Natural killer cell treated with Interleukin-12 subunit alpha and Interleukin-12 subunit beta and Interleukin-15 and Interleukin-18, amount 100 ng/mL, for 72 hours (primary cell): ENCODE measurements at regions not wholly inside any gene's neighbourhood (a gene's known extent, or its start where the extent isn't known, plus 50 kb on each side); places are given as distances from the start of the nearest gene placed in this dataset.
"Not testable (repeated sequence)": the region's sequence is repeated elsewhere in the genome, so short reads cannot be mapped to it uniquely, and the experiment has no call there.

ENCODE experiments used
- ATAC-seq, 2 donors: fragments of 150-1000 bp; cut with Tn5 transposase in 1 of 2; sonication (Bioruptor Pico), chemical (Tn5 transposase) in 1 of 2; 2 replicates each; pipeline ENCODE4 v1.10.0; 2021
- DNase-seq: peaks from one replicate; pipeline ENCODE4 v3.0.0; 2022; ENCODE audit warnings: low spot score
- H3K27ac Mint-ChIP-seq, 2 donors: 1 replicate in 1 of 2; 2 replicates in 1 of 2; pipeline ENCODE4 v1.8.0; 2022; ENCODE audit warnings: mixed read lengths in 2 of 2, mild to moderate bottlenecking in 1 of 2, moderate library complexity in 1 of 2
- H3K27me3 Mint-ChIP-seq, 2 donors: 1 replicate in 1 of 2; 2 replicates in 1 of 2; pipeline ENCODE4 v1.8.0; 2022; ENCODE audit warnings: mixed read lengths in 2 of 2
- H3K36me3 Mint-ChIP-seq: one replicate; pipeline ENCODE4 v1.8.0; 2022; ENCODE audit warnings: mixed read lengths
- H3K4me1 Mint-ChIP-seq, 2 donors: 1 replicate in 1 of 2; 2 replicates in 1 of 2; pipeline ENCODE4 v1.8.0; 2022; ENCODE audit warnings: low read depth in 2 of 2, mixed read lengths in 2 of 2, mild to moderate bottlenecking in 1 of 2
- H3K4me3 Mint-ChIP-seq: one replicate; pipeline ENCODE4 v1.8.0; 2022; ENCODE audit warnings: mixed read lengths
- H3K9me3 Mint-ChIP-seq: 2 replicates; pipeline ENCODE4 v1.8.0; 2022; ENCODE audit warnings: mixed read lengths

DNA sequence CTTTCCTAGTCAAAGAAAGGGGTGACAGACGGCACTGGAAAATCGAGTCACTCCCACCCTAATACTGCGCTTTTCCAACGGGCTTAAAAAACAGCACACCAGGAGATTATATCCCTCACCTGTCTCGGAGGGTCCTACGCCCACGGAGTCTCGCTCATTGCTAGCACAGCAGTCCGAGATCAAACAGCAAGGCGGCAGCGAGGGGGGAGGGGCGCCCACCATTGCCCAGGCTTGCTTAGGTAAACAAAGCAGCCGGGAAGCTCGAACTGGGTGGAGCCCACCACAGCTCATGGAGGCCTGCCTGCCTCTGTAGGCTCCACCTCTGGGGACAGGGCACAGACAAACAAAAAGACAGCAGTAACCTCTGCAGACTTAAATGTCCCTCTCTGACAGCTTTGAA is 280.7 kb downstream of the TFAP2A start:
- H3K4me3 Mint-ChIP-seq = not testable (repeated sequence)

DNA sequence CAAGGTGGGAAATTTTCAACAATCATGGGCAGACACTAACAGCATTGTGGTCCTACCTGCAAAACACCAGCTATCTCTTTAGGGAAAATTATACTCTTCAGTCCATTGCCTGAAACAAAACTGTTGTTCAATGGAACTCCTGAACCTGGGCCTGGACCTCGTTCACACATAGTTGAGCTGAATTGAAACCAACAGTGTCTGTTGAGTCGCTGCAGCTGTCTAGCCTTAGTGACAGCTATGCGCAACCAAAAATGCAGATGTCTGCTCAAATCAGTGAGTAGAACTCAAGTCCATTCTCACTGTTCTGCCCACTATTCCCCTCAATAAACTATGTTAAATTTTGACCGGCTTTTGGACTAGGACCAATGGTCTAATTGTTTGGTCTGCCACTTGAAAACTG is 286.2 kb downstream of the TFAP2A start:
- DNase-seq = no peak
- H3K9me3 Mint-ChIP-seq = peaks cover 7% of the 10 kb centered on the region
- H3K4me1 Mint-ChIP-seq = no peaks in the 10 kb centered on the region
- no peak overlapping the region for H3K27ac Mint-ChIP-seq
- H3K4me3 Mint-ChIP-seq = no peak overlapping the region
- ATAC-seq = no peak
- H3K36me3 Mint-ChIP-seq = peaks cover 5% of the 10 kb centered on the region
- no peaks in the 10 kb centered on the region for H3K27me3 Mint-ChIP-seq

More for the DNA sequence above, 280.7 kb downstream of the TFAP2A start:
- not testable (repeated sequence) for H3K9me3 Mint-ChIP-seq, DNase-seq, H3K27ac Mint-ChIP-seq, H3K27me3 Mint-ChIP-seq, H3K4me1 Mint-ChIP-seq, H3K36me3 Mint-ChIP-seq, ATAC-seq

- peaks cover 4% of the 10 kb centered on the region for H3K9me3 Mint-ChIP-seq
- H3K27me3 Mint-ChIP-seq = no peaks in the 10 kb centered on the region
- no peaks in the 10 kb centered on the region for H3K36me3 Mint-ChIP-seq
- ATAC-seq (no peak), DNase-seq (no peak)
- H3K27ac Mint-ChIP-seq = no peak overlapping the region
- H3K4me1 Mint-ChIP-seq = no peaks in the 10 kb centered on the region
- H3K4me3 Mint-ChIP-seq = no peak overlapping the region
Measured at GRCh38 chr6:10122164-10122563, 292.7 kb downstream of the TFAP2A start.

- ATAC-seq (no peak), DNase-seq (no peak)
- Mint-ChIP-seq H3K4me3 (no peak overlapping the region), H3K27me3 (peaks cover 5 to 7% of the 10 kb centered on the region in 2 donors), H3K9me3 (peaks cover 5% of the 10 kb centered on the region), H3K36me3 (no peaks in the 10 kb centered on the region), H3K27ac (no peak overlapping the region), H3K4me1 (no peaks in the 10 kb centered on the region)
Measured at GRCh38 chr6:10112871-10113549, 301.9 kb downstream of the TFAP2A start.

DNA sequence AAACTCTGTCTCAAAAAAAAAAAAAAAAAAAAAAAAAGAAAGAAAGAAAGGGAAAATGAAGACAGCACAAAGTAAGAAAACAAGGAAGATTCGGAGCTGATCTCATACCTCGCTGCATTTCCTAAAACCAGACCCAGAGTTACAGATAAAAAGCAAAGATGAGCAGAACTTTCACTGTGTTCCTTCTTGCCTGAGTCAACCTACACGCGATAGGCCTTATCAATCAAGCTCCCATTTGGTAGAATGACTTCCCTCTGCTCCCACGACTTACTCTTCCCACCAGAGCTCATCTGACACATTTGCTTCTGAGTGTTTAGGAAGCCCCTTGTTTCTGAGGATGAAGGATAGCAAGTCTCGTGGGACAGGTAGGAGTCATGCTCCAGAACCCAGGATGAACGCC is 302.9 kb downstream of the TFAP2A start:
- peaks cover 5% of the 10 kb centered on the region for H3K9me3 Mint-ChIP-seq
- ATAC-seq (no peak), DNase-seq (no peak)
- no peaks in the 10 kb centered on the region for H3K36me3 Mint-ChIP-seq
- H3K27me3 Mint-ChIP-seq = peaks cover 5 to 7% of the 10 kb centered on the region in 2 donors
- H3K27ac Mint-ChIP-seq = no peak overlapping the region
- H3K4me3 Mint-ChIP-seq = no peak overlapping the region
- H3K4me1 Mint-ChIP-seq = no peaks in the 10 kb centered on the region

GRCh38 chr6:10101551-10102252 is 313.2 kb downstream of the TFAP2A start:
- no peak overlapping the region for H3K27ac Mint-ChIP-seq
- DNase-seq = no peak
- H3K27me3 Mint-ChIP-seq = no peaks in the 10 kb centered on the region
- H3K9me3 Mint-ChIP-seq = no peaks in the 10 kb centered on the region
- H3K4me3 Mint-ChIP-seq = no peak overlapping the region
- H3K36me3 Mint-ChIP-seq = no peaks in the 10 kb centered on the region
- no peak for ATAC-seq
- no peaks in the 10 kb centered on the region for H3K4me1 Mint-ChIP-seq

- no peaks in the 10 kb centered on the region for H3K4me1 Mint-ChIP-seq
- peaks cover 3% of the 10 kb centered on the region for H3K9me3 Mint-ChIP-seq
- H3K27ac Mint-ChIP-seq = no peak overlapping the region
- H3K4me3 Mint-ChIP-seq = no peak overlapping the region
- H3K36me3 Mint-ChIP-seq = no peaks in the 10 kb centered on the region
- DNase-seq = no peak
- no peak for ATAC-seq
- H3K27me3 Mint-ChIP-seq = no peaks in the 10 kb centered on the region
Measured at GRCh38 chr6:10099529-10100140, 315.2 kb downstream of the TFAP2A start.

DNA sequence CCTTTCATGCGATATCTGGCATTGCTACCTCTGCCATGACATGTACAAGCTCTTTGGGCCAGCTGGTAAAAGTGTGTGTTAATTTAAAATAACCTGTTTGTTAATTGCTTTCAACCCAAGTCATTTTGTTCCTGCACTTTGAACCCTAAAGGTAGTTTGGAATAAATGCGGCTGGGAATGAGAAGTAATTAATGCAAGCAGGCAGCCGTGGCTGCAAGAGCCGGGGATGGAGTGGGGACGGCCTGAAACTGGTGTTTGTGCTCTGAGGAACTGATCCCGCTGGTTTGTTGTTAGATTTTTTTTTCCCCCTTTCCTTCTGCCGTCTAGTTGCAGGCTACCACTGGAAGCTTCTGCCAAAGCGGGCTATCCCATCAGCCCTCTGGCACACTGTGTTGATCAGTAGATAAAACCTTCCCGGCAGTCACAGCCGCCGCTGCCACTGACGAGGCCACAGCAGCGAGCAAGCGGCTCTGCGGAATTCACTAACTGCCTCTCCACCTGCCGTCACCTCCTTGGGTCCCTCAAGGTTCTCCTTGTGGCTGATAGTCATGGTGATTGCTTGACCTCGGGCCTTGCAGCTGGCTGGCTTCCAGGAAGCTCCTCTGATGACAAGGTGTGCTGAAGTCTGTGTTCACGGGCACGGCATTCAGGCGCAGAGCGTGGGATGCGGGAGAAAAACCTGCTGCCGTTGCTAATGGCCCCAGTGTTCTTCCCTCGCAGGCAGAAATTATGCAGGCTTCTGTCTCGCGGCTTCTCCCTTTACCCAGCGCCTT is 315.9 kb downstream of the TFAP2A start:
- peaks cover 2% of the 10 kb centered on the region for H3K36me3 Mint-ChIP-seq
- ATAC-seq (no peak), DNase-seq (no peak)
- H3K27ac Mint-ChIP-seq = no peak overlapping the region
- H3K27me3 Mint-ChIP-seq = no peaks in the 10 kb centered on the region
- H3K9me3 Mint-ChIP-seq = peaks cover 7% of the 10 kb centered on the region
- no peaks in the 10 kb centered on the region for H3K4me1 Mint-ChIP-seq
- no peak overlapping the region for H3K4me3 Mint-ChIP-seq

DNA sequence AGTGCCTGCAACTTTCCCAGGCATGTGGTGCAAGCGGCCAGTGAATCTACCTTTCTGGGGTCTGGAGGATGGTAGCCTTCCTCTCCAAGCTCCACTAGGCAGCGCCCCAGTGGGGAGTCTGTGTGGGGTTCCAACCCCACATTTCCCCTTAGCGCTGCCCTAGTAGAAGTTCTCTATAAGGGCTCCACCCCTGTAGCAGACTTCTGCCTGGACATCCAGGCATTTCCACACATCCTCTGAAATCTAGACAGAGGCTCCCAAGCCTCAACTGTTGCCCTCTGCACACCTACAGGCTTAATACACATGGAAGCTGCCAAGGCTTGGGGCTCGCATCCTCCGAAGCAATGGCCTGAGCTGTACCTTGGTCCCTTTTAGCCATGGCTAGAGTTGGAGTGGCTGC is 321.6 kb downstream of the TFAP2A start:
- no peak for DNase-seq
- ATAC-seq = no peak
- no peaks in the 10 kb centered on the region for H3K4me1 Mint-ChIP-seq
- no peaks in the 10 kb centered on the region for H3K27me3 Mint-ChIP-seq
- H3K27ac Mint-ChIP-seq = no peak overlapping the region
- no peak overlapping the region for H3K4me3 Mint-ChIP-seq
- peaks cover 9% of the 10 kb centered on the region for H3K9me3 Mint-ChIP-seq
- peaks cover 4% of the 10 kb centered on the region for H3K36me3 Mint-ChIP-seq

DNA sequence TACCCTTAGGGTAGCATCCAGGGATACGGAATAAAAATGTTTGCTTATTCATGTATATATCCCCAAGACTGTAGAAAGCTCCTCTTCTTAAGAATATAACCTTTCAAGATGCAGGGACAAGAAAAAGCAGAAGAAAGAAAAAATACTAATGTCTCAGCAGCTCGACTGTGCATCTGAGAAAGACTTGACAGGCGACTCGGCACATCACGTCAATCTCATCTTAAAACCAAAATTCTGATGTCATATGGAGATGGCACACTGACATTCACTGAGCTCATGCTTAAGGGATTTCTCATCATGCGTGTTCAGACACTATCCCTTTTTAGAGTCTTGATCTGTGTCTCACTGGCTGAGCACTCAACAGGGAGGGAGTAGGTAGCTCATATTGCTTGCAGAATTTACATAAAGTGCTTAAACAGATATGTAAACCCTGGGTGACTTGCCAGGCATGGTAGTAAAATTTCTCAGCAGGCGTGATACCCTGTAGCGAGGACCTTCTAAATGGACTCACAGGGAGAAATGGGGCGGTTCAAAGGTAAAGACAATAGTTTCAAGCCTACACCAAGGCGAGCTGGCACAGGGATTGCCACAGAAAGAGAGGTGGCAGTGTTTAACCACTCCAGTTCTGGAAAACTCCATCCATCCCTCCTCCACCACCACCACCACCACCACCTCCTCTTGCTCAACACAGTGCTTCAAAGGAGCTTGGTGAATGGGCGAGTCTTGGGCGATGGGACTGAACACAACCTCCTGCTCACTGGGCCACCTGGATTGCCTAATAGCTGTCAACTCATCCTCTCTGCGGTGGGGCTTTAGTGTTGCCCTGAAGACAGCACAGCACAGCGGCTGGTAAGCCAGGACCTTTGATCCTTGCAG is 330.5 kb downstream of the TFAP2A start:
- DNase-seq = no peak
- no peak overlapping the region for H3K27ac Mint-ChIP-seq
- H3K4me1 Mint-ChIP-seq = no peaks in the 10 kb centered on the region
- no peaks in the 10 kb centered on the region for H3K27me3 Mint-ChIP-seq
- no peaks in the 10 kb centered on the region for H3K9me3 Mint-ChIP-seq
- H3K4me3 Mint-ChIP-seq = no peak overlapping the region
- H3K36me3 Mint-ChIP-seq = no peaks in the 10 kb centered on the region
- no peak for ATAC-seq

- Mint-ChIP-seq H3K9me3 (no peaks in the 10 kb centered on the region), H3K36me3 (no peaks in the 10 kb centered on the region), H3K4me1 (no peaks in the 10 kb centered on the region), H3K27ac (no peak overlapping the region), H3K27me3 (no peaks in the 10 kb centered on the region), H3K4me3 (no peak overlapping the region)
- no peak for DNase-seq
- ATAC-seq = no peak
Measured at GRCh38 chr6:10082385-10082784, 332.5 kb downstream of the TFAP2A start.

DNA sequence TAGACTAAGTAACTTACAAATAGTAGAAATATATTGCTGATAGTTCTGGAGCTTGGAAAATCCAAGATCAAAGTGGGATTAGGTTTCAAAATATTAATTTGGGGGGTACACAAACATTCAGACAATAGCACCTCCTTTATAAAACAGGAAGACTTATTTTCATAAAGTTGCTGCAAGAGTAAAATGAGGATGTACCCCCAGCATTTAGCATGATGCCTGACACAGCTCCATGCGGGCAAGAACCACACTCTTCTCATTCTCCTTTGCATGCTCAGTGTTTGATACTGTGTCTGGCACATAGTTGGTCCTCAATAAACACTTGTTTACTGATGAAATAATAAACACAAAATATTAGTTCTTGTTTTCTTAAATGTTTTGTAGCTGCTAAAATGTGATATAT is 332.9 kb downstream of the TFAP2A start:
- Mint-ChIP-seq H3K27me3 (no peaks in the 10 kb centered on the region), H3K4me3 (no peak overlapping the region), H3K4me1 (no peaks in the 10 kb centered on the region), H3K36me3 (no peaks in the 10 kb centered on the region), H3K9me3 (no peaks in the 10 kb centered on the region), H3K27ac (no peak overlapping the region)
- no peak for ATAC-seq
- DNase-seq = no peak

GRCh38 chr6:10081075-10081474 is 333.8 kb downstream of the TFAP2A start:
- Mint-ChIP-seq H3K27ac (no peak overlapping the region), H3K27me3 (no peaks in the 10 kb centered on the region), H3K4me1 (no peaks in the 10 kb centered on the region), H3K4me3 (no peak overlapping the region), H3K9me3 (no peaks in the 10 kb centered on the region), H3K36me3 (no peaks in the 10 kb centered on the region)
- ATAC-seq = no peak
- no peak for DNase-seq
